Colonic mucosa (tissue), 4 donors: ENCODE measurements at regions not wholly inside any gene's neighbourhood (a gene's known extent, or its start where the extent isn't known, plus 50 kb on each side); places are given as distances from the start of the nearest gene placed in this dataset.

Experiments
- DNase-seq: peaks from one replicate; pipeline ENCODE4 v3.0.0-alpha.2; 2020
- H3K27ac ChIP-seq: fragments of 200-600 bp; one replicate; pipeline ENCODE4 v1.8.0; 2021
- H3K27me3 ChIP-seq: fragments of 200-600 bp; one replicate; pipeline ENCODE4 v1.8.0; 2021
- H3K36me3 ChIP-seq: fragments of 200-600 bp; one replicate; pipeline ENCODE4 v1.8.0; 2021
- H3K4me1 ChIP-seq: fragments of 200-600 bp; one replicate; pipeline ENCODE4 v1.8.0; 2021; ENCODE audit warnings: mild to moderate bottlenecking
- H3K4me3 ChIP-seq: fragments of 200-600 bp; one replicate; pipeline ENCODE4 v1.8.0; 2021
- H3K9ac ChIP-seq, 2 donors: one replicate each; pipeline ENCODE4 v1.7.0; 2013; ENCODE audit warnings: control low read depth in 2 of 2, low read depth in 2 of 2, low read length in 2 of 2
- H3K9me3 ChIP-seq: fragments of 200-600 bp; one replicate; pipeline ENCODE4 v1.8.0; 2021
- intact Hi-C: fragments of 100-400 bp; cut with DNase I; formaldehyde crosslinking; loops from one replicate; pipeline ENCODE4 v1.14.1; 2022
- TF ChIP-seq, protein P1 (sequence below): fragments of 200-600 bp; IDR thresholded peaks from one replicate; pipeline ENCODE4 v1.8.0; 2022; ENCODE audit warnings: antibody characterized with exemption, mild to moderate bottlenecking
- donor health status: healthy.
- donor health status: DM: no; HTN: no; CAD: no.
- donor health status: DM: no; HTN: no; CAD: no.

DNA sequence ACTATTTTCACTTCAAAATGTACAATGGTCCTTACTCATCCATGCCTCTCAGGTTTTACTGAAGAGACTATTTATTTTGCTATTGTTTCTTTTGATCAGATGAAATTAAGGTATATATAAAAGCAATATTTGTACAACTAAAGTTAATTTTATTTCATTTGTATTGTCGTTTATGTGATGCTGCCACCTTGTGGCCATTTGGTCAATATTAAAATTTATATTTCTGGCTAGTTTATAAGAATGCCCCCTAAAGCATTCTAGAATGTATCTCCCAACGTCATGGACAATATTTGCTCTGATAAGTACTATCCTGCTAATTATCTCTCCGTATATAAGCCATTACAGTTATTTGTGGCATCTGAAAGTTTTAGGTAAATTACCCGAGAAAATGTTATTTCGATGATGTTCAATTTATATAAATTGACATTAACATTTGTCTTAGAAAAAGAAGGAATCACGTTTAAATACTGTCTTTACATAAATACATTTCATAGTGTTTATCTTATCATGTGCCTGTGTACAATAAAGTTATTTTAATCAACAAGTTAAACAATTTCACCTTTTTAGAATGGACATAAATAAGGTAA lies 680.0 kb downstream of the TAF11L14 start:
- H3K4me3 ChIP-seq = no peak overlapping the region
- no peak for DNase-seq
- no peak overlapping the region for H3K27ac ChIP-seq
- H3K9ac ChIP-seq = no peak overlapping the region
- H3K4me1 ChIP-seq = no peaks in the 10 kb centered on the region
- H3K27me3 ChIP-seq = no peaks in the 10 kb centered on the region
- intact Hi-C loops = no loop called here
- no peaks in the 10 kb centered on the region for H3K9me3 ChIP-seq
- TF ChIP-seq, protein P1, sequence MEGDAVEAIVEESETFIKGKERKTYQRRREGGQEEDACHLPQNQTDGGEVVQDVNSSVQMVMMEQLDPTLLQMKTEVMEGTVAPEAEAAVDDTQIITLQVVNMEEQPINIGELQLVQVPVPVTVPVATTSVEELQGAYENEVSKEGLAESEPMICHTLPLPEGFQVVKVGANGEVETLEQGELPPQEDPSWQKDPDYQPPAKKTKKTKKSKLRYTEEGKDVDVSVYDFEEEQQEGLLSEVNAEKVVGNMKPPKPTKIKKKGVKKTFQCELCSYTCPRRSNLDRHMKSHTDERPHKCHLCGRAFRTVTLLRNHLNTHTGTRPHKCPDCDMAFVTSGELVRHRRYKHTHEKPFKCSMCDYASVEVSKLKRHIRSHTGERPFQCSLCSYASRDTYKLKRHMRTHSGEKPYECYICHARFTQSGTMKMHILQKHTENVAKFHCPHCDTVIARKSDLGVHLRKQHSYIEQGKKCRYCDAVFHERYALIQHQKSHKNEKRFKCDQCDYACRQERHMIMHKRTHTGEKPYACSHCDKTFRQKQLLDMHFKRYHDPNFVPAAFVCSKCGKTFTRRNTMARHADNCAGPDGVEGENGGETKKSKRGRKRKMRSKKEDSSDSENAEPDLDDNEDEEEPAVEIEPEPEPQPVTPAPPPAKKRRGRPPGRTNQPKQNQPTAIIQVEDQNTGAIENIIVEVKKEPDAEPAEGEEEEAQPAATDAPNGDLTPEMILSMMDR = peak; percentile 46
- H3K36me3 ChIP-seq = no peaks in the 10 kb centered on the region

DNA sequence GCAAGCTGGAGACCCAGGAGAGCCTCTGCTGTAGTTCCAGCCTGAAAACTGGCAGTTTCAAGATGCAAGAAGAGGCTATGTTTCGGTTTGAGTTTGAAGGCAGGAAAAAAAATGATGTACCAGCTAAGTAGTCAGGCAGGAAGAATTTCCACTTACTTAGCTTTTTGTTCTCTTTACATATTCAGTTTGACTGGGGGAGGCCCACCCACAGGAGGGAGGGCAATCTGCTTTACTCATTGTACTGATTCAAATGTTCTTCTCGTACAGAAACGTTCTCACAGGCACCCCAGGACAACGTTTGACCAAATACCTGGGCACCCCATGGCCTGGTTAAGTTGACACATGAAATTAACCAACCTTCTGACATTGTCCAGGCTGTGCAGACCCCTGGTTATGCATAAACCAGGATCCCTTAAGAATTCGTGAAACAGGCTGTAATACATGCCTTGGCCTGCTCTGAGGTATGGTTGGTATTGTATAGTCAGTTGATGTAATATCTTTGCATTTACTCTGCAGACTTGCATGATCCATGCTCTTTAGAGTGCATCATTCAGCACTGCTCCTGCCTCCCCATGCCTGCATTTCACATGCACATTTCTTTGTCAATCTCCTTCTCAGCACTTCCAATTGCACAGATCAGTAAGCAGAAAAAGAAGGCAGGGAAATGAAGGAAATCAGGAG lies 687.1 kb downstream of the TAF11L14 start:
- H3K27ac ChIP-seq = no peak overlapping the region
- H3K4me3 ChIP-seq = no peak overlapping the region
- no peaks in the 10 kb centered on the region for H3K9me3 ChIP-seq
- no peak for DNase-seq
- TF ChIP-seq, protein P1 = no peak
- H3K4me1 ChIP-seq = no peaks in the 10 kb centered on the region
- no peaks in the 10 kb centered on the region for H3K27me3 ChIP-seq
- H3K9ac ChIP-seq = no peak overlapping the region
- no peaks in the 10 kb centered on the region for H3K36me3 ChIP-seq
- intact Hi-C loops = no loop called here

DNA sequence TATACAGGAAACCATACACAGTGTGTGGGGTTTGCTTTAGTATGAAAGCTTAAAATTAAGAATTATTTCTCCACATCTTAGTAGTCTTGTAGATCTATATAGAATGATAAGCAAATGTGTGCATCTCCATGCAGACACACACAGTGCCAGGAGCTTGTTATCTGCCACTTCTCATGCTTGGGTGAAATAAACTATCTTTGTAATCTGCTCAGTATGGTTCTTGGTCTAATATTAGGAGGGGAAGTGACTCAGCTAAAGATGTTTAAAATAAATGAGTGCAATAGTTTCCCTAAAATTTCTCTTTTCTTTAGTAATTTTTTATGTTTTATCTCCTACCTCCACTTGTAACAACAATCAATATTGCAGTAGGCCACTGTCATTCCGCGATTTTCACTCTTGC lies 689.6 kb downstream of the TAF11L14 start:
- Histone ChIP-seq H3K27me3 (no peaks in the 10 kb centered on the region), H3K36me3 (no peaks in the 10 kb centered on the region), H3K4me3 (no peak overlapping the region), H3K9ac (no peak overlapping the region), H3K27ac (no peak overlapping the region), H3K4me1 (no peaks in the 10 kb centered on the region), H3K9me3 (no peaks in the 10 kb centered on the region)
- TF ChIP-seq, protein P1 = no peak
- no peak for DNase-seq
- intact Hi-C loops = no loop called here

DNA sequence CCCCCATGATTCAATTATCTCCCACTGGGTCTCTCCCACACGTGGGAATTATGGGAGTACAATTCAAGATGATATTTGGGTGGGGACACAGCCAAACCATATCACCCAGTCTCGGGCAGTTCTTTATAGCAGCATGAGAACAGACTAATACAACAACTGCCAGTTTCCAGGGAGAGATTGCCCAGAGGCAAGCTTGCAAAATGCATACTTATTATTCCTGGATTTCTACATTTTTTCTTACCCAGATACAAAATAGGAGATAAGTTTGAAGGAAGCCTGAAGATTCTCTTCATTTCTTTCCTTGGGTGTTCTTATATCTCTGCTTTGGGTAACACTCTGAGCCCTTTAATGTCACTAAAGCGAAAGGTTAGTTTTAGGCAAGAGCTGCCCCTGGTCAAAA lies 691.2 kb downstream of the TAF11L14 start:
- no peak for DNase-seq
- Histone ChIP-seq H3K9ac (no peak overlapping the region), H3K4me1 (no peaks in the 10 kb centered on the region), H3K27me3 (no peaks in the 10 kb centered on the region), H3K9me3 (no peaks in the 10 kb centered on the region), H3K36me3 (no peaks in the 10 kb centered on the region), H3K4me3 (no peak overlapping the region), H3K27ac (no peak overlapping the region)
- TF ChIP-seq, protein P1 = no peak
- intact Hi-C loops = no loop called here

DNA sequence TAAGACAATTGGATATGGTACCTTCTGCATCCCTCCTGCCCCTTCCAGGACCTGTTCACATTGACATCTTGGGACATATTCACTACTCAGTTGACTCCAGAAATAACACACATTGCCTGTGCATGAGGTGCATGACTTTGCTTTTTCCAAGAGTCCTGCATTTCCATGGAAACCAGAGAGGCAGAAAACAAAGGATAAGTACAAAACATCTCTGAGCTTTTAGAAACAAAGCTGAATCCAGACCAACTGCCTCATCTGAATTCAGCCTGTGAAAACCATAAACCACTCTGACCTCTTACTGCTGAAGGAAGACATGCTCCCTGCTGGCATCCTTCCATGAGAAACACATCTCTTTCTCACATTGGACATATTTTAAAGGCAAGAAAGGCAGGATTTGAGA lies 695.1 kb downstream of the TAF11L14 start:
- no peak overlapping the region for H3K4me3 ChIP-seq
- H3K9me3 ChIP-seq = no peaks in the 10 kb centered on the region
- H3K27me3 ChIP-seq = no peaks in the 10 kb centered on the region
- TF ChIP-seq, protein P1 = no peak
- intact Hi-C loops = no loop called here
- H3K4me1 ChIP-seq = no peaks in the 10 kb centered on the region
- H3K36me3 ChIP-seq = no peaks in the 10 kb centered on the region
- H3K9ac ChIP-seq = no peak overlapping the region
- DNase-seq = no peak
- no peak overlapping the region for H3K27ac ChIP-seq
